Esophagus squamous epithelium (tissue), 4 donors: ENCODE measurements at regions not wholly inside any gene's neighbourhood (a gene's known extent, or its start where the extent isn't known, plus 50 kb on each side); places are given as distances from the start of the nearest gene placed in this dataset.

Experiments
- CTCF ChIP-seq, 6 experiments: fragments of 450-650 bp in 4 of 6; fragments of 200-600 bp in 2 of 6; sonication (generic) in 2 of 6; IDR thresholded peaks; one replicate each; pipeline ENCODE4 v1.5.1; 2016 to 2019; ENCODE audit warnings: antibody characterized with exemption in 6 of 6, mild to moderate bottlenecking in 4 of 6, moderate library complexity in 4 of 6
- POLR2A ChIP-seq, 4 donors: fragments of 450-650 bp; IDR thresholded peaks; one replicate each; pipeline ENCODE4 v1.6.1; 2017; ENCODE audit warnings: antibody characterized with exemption in 4 of 4, mild to moderate bottlenecking in 4 of 4, moderate library complexity in 3 of 4

DNA sequence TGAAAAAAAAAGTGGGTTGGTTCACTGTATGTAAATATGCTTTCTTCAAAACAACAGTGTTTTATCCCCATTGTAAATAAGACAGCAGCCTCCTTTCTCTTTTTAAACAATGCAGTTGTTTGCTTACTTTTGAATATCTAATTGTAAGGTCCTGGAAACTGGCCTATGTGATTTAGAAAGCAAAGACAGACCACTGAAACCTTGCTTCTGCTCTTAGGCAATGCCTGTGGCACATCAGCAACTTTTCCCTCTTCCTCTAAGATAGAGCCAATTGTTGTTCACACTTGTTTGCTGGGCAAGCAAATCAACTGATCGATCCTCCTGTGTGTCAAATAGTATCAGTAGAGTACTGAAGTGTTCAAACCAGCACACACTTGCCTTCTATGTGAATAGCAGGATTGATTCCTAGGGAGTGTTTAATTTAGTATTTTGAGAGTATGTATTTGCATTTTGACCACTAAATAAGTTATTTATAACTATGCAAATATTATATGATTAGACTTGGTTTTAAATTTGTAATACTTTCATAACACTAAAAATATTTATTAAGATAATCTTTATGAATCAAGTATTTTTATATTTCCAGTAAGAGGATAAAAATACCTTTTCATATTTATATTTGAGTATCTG is 55.4 kb upstream of the GRPR start:
- TF ChIP-seq CTCF (IDR thresholded peaks at IDR 0.05) (no peak), POLR2A (IDR thresholded peaks at IDR 0.05) (no peak)
